Activated T-cell treated with anti-CD3 and anti-CD28 coated beads, Interleukin-2, amount 50 U/mL, for 1 hour (primary cell): ENCODE measurements at regions not wholly inside any gene's neighbourhood (a gene's known extent, or its start where the extent isn't known, plus 50 kb on each side); places are given as distances from the start of the nearest gene placed in this dataset.
"Not testable (repeated sequence)": the region's sequence is repeated elsewhere in the genome, so short reads cannot be mapped to it uniquely, and the experiment has no call there.

ENCODE experiments used
- DNase-seq: peaks from one replicate; pipeline ENCODE4 v3.0.0-alpha.2; 2020

DNA sequence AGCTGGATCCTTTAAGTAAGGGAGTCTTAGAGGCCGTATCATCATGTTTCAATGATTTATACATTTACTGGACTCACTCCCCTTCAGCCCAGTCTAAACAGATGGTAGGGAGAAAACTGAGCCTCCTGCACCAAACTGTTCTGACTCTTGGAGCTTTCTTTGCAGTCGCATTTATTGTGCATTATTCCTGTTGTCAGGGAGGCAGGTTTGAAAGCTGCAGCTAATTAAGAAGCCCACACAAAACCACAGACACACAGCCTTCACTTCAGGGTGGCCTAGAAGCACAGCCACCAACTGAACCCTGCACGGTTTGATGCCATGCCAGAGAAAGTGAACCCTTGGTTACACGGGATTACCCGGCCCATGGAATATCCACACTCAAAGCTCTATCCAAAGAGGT, 911.0 kb downstream of the UQCRFS1 start:
- DNase-seq, result no peak

DNA sequence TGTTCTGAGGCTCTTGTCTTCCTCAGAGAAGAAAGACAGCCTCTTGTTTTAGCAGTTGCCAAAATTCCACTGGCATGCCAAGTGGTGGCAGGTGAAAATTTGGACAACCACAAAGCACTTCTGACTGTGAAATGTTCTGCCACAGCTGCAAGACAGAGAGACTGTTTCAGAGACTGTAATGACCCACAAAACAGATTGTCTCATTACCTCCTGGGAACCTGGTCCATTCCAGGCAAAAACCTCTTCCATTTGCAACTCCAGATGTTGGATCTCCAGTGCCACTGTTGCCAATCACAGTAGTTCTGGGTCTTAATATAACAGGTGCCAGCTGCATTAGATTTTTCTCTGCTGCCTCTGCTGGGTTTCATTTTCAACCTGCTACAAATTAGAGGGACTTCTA, 911.5 kb downstream of the UQCRFS1 start:
- DNase-seq, result no peak

DNA sequence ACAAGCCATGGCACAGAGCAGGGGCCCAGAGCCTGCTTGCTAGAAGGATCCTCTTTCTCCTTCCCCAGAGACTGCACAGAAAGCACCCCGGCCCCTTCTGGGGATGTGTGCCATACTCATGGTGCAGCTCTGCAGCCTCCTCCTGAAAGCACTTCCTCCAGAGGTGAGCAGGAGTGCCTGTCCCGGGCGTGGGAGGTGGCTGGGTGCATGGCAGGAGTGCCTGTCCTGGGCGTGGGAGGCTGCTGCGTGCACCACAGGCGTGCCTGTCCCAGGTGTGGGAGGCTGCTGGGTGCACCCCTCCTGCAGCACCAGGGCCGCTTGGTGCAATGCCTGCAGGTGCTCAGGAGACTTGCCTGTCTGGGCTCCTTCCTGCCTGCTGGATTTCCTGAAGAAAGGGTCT, 913.3 kb downstream of the UQCRFS1 start:
- DNase-seq, result no peak

DNA sequence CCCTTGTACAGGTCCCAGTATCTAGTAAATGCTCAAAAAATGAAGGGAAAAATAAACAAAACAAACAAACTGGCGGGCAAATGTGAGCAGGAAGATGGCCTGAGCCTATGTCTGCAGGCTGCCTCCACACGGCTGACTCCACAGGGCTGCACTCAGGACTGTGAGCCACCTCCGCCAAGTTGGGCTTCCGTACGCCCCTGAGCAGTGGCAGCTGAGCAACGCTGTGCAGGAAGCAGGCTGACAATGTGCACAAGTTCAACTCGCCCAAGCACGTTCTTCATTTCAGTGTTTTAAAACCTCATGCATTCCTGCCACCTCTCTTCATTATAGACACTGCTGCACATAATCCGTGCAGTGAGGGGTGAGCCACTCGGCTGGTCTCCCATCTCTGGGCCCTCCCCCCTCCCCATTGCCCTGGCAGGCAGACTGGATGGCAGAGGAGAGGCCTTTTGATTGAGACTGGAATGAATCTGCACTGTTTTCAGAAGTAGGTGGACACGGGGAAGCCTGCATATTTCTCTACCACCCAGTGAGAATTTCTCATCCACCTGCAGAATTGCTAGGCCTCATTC, 915.3 kb downstream of the UQCRFS1 start:
- no peak for DNase-seq

DNA sequence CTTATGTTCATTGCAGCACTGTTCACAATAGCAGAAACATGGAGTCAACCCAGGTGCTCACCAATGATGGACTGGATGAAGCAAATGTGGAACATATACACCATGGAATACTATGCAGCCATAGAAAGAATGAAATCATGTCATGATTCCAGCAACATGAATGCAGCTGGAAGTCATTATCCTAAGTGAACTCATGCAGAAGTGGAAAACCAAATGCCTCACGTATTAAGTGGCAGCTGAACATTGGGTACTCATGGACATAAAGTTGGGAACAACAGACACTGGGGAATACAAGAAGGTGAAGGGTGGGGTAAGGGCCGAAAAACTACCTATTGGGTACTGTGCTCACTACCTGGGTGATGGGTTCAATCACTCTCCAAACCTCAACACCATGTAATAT, 915.9 kb downstream of the UQCRFS1 start:
- DNase-seq, result no peak

DNA sequence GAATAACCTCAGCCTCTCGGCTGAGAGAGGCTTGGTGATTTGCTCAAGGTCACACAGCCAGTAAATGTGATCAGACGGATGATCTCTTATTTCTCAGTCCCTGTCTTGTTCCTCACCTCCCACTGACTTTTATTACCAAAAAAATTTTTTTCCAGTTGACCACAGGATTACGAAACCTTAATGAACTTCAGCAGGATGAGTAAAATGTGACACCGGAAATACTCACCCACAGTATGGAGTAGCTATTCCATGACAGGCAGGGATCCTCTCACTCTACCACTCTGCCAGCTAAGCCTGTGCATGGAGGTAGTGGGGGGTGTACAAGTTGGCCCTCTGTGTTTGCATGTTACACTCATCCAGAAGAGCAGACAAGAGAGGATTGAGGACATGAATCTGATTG, 916.4 kb downstream of the UQCRFS1 start:
- no peak for DNase-seq

DNA sequence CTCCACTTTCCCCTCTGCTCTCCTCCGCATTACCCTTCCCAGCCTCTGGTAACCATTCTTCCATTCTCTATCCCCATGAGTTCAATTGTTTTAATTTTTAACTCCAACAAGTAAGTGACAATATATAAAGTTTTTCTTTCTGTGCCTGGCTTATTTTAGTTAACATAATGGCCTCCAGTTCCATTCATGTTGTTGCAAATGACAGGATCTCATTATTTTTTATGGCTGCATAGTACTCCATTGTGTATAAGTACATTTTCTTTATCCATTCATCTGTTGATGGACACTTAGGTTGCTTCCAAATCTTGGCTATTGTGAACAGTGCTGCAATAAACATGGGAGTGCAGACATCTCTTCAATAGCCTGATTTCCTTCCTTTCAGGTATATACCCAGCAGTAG, 918.0 kb downstream of the UQCRFS1 start:
- not testable (repeated sequence) for DNase-seq

DNA sequence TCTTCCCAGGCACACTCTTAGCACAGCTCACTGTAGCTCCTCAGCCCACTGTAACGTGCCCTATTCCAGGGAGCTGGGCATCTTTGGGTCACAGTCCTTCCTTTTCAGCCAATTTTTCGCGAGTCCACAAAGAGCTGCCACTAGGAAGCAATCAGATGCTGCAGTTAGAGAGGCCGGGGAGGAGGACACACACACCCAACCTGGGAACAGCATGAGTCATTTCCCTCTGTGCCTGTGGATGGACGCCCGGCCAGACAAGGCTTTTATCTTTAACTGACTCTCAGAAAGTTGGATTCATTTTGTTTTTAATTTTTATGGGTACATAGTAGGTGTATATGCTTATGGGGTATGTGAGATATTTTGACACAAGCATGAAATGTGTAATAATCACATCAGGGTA, 918.6 kb downstream of the UQCRFS1 start:
- no peak for DNase-seq

DNA sequence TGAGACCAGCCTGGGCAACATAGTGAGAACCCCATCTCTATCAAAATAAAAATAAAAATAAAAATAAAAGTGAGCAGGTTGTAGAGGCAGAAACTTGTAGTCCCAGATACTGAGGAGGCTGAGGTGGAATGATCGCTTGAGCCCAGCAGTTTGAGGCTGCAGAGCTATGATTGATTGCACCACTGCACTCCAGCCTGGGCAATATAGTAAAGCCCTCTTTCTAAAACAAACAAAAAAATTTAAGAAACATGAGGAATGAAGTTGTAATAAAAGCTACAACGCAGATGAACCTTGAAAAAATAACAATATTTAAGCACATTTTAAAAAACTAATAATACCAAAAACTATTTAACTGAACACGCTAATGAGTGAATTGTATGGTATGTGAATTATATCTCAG, 919.3 kb downstream of the UQCRFS1 start:
- no peak for DNase-seq

DNA sequence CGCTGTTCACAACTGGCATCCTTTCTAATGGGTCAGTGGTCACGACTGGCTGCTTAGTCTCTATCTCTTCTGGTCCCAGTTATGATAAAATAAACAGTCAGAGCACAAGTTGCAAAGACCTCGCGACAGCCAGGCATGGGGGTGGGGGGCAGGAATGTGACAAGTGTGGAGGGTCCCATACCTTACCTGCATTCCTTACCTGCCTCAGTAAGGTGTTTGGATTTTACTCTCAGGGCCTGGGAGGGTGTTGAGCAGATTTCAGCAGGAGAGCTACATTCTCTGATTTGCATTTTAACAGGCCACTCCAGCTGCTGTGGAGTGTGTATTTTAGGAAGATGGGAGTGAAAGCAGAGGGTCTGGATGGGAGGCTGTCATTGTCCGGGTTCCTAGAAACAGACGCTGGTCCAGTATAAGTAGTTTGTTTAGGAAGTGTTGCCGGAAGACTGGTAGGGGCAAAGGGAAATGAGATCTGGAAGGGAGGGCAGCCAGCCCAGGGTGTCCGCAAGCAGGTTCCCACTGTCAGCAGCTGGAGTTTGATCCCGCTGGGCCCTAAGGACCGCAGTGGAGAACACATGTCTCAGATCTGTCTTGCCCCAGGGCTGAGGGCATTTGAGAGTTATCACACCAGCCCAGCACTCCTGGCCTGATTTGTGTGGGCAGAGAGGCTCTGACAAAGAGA, 920.0 kb downstream of the UQCRFS1 start:
- DNase-seq, result no peak

DNA sequence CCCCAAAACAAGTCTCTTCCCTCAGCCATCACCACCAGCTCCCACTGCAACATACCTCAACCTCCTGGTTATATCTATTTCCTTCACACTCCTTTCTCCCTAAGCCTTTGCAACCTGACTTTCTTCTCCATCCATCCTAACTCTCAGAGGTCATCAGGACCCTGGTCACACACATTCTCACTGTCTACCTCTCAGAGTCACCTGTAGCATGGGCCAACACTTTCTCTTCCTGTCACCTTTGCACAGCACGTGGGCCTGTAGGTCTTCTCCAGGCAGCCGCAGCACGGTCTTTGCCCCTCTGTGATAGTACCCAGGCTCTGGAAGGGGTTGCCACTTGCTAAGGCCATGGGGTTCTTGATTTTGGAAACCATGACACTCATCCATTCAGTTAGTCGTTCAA, 921.1 kb downstream of the UQCRFS1 start:
- DNase-seq, result no peak

DNA sequence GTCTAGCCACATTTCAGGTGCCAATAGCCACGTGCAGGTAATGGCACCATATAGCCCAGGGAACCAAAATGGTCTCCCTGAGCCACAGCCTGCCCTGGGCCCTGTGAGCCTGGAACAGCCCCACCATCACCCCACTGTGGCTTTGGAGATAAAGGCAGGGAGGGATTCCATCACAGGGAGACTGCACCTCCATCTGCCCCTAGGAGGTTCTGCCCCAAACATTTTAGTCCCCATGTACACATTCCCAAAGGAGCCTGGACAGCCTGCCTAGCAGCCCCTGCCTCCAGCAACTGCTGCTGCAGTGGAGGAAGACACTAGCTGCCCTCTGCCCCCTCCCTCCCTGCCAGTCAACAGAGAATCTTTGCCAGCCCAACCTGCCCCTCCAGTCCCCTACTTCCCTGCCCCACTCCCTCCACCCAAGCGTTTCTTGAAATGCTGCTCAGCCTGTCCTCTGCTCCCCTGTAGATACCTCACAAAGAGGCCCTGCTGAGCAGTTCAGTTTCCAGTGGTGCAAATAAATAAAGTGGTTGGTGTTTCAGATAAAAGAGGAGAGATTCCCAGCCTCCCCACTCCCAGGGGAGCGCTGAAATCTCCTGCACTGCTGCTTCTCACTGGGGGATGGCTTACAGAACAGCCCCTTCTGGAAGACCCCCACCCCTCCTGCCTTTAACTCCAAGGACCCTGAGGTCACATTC, 921.8 kb downstream of the UQCRFS1 start:
- DNase-seq, result no peak

DNA sequence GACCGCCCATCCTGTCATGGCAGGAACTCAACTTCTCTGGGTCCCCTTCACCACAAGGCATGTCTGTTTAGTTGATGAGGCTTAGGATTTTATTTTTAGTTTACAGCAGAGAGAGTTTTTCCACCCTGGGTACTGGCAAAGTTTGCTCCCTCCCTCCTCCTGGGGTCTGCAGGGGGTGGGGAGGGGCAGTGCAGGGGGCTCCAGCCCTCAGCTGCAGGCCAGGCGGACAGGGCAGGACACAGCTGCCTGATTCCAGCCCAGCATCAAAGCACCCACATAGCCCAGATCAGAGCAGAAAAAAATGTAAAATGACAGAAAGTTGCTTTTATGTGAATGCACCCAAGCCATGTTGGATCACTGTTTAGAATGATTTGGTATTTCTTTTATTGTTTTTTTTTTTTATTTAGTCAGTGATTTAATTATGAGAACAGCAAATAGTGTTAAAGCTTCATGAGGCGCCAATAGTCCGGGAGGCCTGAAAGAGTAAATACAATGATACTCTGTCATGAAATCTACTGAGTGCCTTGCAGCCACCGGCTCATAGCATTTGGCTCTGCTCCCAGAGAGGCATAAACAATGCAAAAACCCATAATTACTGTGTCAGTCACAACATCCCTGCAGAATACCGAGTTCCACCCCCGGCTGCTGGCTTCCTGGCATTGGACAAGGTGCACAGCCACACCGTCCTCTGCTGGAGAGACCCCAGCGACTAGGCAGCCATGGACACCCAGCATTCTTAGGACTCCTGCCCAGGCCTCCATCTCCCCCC, 923.5 kb downstream of the UQCRFS1 start:
- DNase-seq, result no peak

DNA sequence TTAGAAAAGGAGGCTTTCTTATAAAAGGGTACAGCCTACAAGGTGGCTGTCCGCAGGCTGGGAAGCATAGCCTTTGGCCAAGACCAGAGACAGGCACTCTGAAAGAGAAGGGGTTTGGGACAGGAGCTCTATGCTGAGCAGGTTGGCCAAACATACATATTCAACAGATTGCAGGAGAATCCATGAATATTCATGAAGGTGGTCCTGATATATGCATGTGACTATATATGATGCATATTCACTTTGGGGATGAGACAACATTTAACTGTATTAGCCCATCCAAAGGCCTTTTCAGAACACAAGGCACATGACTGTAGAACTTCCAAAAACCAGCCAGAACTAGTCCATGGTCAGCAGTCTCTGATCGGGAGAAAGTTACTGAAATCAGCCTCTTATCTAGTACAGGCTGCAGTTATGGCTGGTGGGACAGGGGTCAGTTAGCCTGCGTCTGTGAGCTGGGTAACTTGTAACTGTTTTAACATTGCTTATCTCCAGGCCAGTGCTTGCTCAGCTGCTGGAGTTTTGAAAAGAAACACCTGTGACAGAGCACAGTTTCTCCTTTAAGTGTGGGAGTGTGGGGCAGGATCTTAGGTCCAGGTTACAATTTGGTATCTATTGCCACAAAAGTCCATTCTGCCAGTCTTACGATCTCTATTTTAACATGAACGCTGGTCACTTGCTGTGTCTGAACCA, 924.2 kb downstream of the UQCRFS1 start:
- no peak for DNase-seq

DNA sequence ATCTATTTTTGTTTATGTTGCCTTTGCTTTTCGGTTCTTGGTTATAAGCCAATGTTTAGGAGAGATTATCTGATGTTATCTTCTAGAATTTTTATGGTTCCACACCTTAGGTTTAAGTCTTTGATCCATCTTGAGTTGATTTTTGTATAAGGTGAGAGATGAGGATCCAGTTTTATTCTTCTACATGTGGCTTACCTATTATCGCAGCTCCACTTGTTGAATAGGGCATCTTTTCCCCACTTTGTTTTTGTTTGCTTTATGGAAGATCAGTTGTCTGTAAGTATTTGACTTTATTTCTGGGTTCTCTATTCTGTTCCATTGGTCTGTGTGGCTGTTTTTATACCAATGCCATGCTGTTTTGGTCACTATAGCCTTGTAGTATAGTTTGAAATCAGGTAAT, 927.0 kb downstream of the UQCRFS1 start:
- no peak for DNase-seq

DNA sequence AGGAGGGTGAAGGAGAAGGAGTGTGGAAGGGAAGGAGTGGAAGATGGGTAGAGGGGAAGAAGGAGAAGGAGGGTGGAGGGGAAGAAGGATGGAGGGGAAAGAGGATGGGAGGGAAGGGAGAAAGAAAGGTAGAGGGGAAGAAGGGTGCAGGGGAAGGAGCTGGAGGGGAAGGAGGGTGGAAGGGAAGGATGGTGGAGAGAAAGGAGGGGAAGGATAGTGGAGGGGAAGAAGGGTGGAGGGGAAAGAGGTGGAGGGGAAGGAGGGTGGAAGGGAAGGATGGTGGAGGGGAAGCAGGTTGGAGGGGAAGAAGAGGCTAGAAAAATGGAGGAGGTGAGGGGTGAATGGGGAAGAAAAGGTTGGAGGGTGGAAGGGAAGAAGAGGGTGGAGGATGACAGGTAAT, 927.9 kb downstream of the UQCRFS1 start:
- DNase-seq, result no peak

DNA sequence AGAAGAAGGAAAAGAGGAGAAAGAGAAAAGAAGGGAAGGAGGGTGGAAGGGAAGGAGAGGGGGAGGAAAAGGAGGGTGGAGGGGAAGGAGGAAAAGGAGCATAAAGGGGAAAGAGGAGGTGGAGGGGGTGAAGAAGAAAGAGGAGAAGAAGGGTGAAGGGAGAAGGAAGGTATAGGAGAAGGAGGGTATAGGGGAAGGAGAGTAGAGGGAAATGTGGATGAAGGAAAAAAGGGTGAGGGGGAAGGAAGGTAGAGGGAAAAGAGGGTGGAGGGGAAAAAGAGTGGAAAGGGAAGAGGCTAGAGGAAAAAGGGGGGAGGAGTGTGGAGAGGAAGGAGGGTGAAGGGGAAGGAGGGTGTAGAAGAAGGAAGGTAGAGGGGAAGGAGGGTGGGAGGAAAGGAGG, 928.6 kb downstream of the UQCRFS1 start:
- DNase-seq, result no peak

DNA sequence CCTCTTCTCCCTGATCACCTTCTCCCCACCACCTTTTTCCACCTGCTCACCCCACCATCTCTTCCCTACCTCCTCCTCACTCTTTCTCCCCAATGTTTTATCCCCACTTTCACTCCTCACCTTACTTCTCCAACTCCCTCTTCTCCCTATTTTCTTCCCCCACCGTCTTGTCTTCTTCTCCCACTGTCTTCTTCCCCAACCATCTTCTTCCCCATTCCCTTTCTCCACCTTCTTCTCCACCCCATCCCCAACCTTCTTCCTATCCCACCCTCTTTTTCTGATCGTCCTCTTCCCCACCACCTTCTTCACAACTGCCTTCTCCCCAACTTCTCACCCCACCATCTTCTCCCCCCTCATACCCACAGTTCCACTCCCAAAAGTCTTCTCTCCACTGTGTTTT, 929.4 kb downstream of the UQCRFS1 start:
- no peak for DNase-seq

DNA sequence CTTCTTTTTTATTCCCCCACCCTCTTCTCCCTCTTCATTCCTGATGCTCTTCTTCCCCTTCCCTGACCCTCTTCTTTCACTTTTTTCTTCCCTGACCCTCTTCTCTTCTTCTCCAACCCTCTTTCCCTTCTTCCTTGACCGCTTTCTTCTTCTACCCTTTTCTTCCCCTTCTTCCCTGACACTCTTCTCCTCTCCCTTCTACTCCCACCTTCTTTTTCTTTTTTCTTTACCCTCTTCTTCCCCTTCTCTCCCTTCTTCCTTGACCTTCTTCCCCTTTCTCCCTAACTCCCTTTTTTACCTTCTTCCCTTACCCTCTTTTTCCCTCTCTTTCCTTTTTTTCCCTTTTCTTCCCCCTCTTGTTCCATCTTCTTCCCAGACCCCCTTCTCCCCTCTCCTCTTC, 931.3 kb downstream of the UQCRFS1 start:
- DNase-seq, result no peak

DNA sequence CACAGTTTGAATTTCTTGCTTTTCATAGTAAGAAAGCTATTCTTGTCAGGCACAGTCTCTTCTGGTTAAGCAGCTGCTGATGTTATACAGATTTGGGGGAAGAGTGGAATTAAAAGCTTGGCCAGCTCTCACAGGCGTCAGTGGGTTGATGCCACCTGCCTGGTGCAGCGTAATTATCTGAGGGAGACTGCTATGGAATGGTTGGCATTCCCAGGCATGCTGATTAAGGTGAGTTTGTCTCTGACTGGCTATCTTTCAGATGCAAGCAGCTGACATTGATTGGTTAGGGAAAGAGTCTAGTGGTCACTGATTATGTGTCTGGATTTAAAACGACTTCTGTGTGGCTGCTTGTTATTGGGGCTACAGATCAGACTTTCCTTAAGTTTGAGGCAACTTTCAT, 948.4 kb downstream of the UQCRFS1 start:
- no peak for DNase-seq

DNA sequence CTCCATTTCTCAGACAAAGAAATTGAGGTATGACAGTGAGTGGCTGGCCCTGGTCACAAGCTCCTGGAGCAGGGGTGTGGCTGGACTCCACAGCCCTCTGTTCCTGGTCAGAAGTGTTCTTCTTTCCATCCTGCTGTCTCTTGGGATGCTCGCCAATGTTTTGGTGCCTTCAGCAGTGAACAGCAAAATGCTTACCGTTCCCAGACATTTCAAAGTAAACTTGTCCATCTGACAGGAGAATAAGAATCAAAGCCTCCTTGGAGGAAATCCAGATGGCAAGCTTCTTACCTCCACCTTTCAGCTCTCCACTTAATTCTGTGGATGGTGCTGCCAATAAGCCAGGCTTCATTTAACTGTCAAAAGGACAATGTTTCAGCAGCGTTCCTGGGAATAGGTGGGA, 954.1 kb downstream of the UQCRFS1 start:
- no peak for DNase-seq

DNA sequence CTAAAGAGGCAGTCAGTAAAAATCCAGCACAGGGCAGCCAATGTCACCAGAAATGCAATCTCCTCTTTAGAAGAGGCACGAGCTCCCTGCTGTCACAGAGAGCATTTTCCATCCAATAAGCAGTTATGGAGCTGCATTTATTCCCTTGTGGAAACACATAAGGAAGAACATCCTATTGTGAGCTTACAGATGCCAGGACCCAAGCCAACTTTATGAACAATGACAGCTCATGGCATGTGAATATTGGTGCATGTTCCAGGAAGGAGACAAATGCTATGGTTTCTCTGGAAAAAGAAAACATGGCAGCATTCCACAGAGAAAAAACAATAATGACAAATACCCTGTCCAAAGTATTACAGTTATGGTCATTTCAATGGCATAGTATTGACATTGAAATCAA, 955.6 kb downstream of the UQCRFS1 start:
- DNase-seq, result no peak

DNA sequence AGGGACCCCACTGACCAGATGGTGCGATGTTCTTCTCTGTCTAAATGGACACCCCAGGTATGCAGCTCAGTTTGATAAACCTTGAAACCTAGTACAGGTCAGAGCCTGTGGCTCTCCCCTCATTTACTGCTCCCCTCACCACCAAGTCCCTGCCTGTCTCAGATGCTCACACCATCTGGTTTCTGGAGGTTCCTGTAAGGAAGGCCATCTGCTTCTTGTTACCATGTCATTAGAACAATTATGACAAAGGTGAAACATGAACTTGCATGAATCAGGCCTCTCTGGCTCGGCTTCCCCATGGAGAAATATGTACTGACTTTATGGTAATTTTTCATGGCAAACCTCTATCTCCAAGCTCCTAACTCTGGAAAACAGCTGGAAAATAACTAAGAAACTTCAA, 965.7 kb downstream of the UQCRFS1 start:
- no peak for DNase-seq
